Left ventricle myocardium inferior (tissue), 1 donor: ENCODE measurements at regions not wholly inside any gene's neighbourhood (a gene's known extent, or its start where the extent isn't known, plus 50 kb on each side); places are given as distances from the start of the nearest gene placed in this dataset.

Source experiments
- DNase-seq: peaks from one replicate; pipeline ENCODE4 v3.0.0-alpha.2; 2020
- H3K27ac ChIP-seq: fragments of 200-600 bp; replicated peaks from 2 replicates; pipeline ENCODE4 v1.8.0; 2021
- H3K27me3 ChIP-seq: fragments of 200-600 bp; 2 replicates; pipeline ENCODE4 v1.8.0; 2021; ENCODE audit warnings: low read depth
- H3K36me3 ChIP-seq: fragments of 200-600 bp; 2 replicates; pipeline ENCODE4 v1.8.0; 2021
- H3K4me1 ChIP-seq: fragments of 200-600 bp; 2 replicates; pipeline ENCODE4 v1.8.0; 2021
- H3K4me3 ChIP-seq: fragments of 200-600 bp; 2 replicates; pipeline ENCODE4 v1.8.0; 2021; ENCODE audit warnings: mild to moderate bottlenecking, moderate library complexity
- H3K9me3 ChIP-seq: fragments of 200-600 bp; replicated peaks from 2 replicates; pipeline ENCODE4 v1.8.0; 2021
- CTCF ChIP-seq: fragments of 200-600 bp; IDR thresholded peaks from 2 replicates; pipeline ENCODE4 v1.8.0; 2021; ENCODE audit warnings: antibody characterized with exemption, mild to moderate bottlenecking, borderline replicate concordance
- intact Hi-C: fragments of 100-400 bp; cut with micrococcal nuclease; formaldehyde crosslinking; loops from one replicate; pipeline ENCODE4 v1.11.0; 2022
- donor health status: DM: no; HTN: yes; CAD: no; lungs with severe emphysema.

- peaks cover 68% of the 10 kb centered on the region for H3K27me3 ChIP-seq
- no peak for TF ChIP-seq CTCF
- intact Hi-C loops: no loop called here
- no peak overlapping the region for H3K4me3 ChIP-seq
- no peak overlapping the region for H3K27ac ChIP-seq
- H3K4me1 ChIP-seq: peaks cover 16% of the 10 kb centered on the region
- no peaks in the 10 kb centered on the region for H3K9me3 ChIP-seq
- DNase-seq: no peak
- no peaks in the 10 kb centered on the region for H3K36me3 ChIP-seq
Observed at GRCh38 chr16:86806838-86807351, 228.5 kb downstream of the FOXL1 start.

GRCh38 chr16:86808863-86809444 lies 230.6 kb downstream of the FOXL1 start:
- intact Hi-C loops: no loop called here

GRCh38 chr16:86809458-86809955 lies 231.2 kb downstream of the FOXL1 start:
- DNase-seq: no peak
- intact Hi-C loops: no loop called here
- Histone ChIP-seq H3K4me3 (no peak overlapping the region), H3K27ac (no peak overlapping the region), H3K9me3 (no peaks in the 10 kb centered on the region), H3K36me3 (no peaks in the 10 kb centered on the region), H3K4me1 (peaks cover 14% of the 10 kb centered on the region), H3K27me3 (peaks cover 43% of the 10 kb centered on the region)
- TF ChIP-seq CTCF: no peak

More at GRCh38 chr16:86808863-86809444, 230.6 kb downstream of the FOXL1 start:
- TF ChIP-seq CTCF: no peak
- DNase-seq: no peak
- Histone ChIP-seq H3K36me3 (no peaks in the 10 kb centered on the region), H3K27me3 (peaks cover 48% of the 10 kb centered on the region), H3K4me3 (no peak overlapping the region), H3K9me3 (no peaks in the 10 kb centered on the region), H3K27ac (no peak overlapping the region), H3K4me1 (peaks cover 16% of the 10 kb centered on the region)

- Histone ChIP-seq H3K27me3 (peaks cover 39% of the 10 kb centered on the region), H3K4me3 (no peak overlapping the region), H3K36me3 (no peaks in the 10 kb centered on the region), H3K9me3 (no peaks in the 10 kb centered on the region), H3K27ac (no peak overlapping the region), H3K4me1 (peaks cover 9% of the 10 kb centered on the region)
- no peak for DNase-seq
- TF ChIP-seq CTCF: no peak
- intact Hi-C loops: no loop called here
Observed at GRCh38 chr16:86810062-86810461, 231.7 kb downstream of the FOXL1 start.

- no peak for TF ChIP-seq CTCF
- Histone ChIP-seq H3K9me3 (no peaks in the 10 kb centered on the region), H3K4me3 (no peak overlapping the region)
Observed at GRCh38 chr16:86812363-86812970, 234.1 kb downstream of the FOXL1 start.

More at GRCh38 chr16:86812363-86812970, 234.1 kb downstream of the FOXL1 start:
- H3K36me3 ChIP-seq: no peaks in the 10 kb centered on the region
- H3K27me3 ChIP-seq: peaks cover 28% of the 10 kb centered on the region
- H3K4me1 ChIP-seq: no peaks in the 10 kb centered on the region
- H3K27ac ChIP-seq: no peak overlapping the region
- intact Hi-C loops: no loop called here
- no peak for DNase-seq
